GM12878 (cell line): ENCODE measurements at regions not wholly inside any gene's neighbourhood (a gene's known extent, or its start where the extent isn't known, plus 50 kb on each side); places are given as distances from the start of the nearest gene placed in this dataset.

Experiments used
- ETV6 ChIP-seq, 2 experiments: fragments of 450-650 bp in 1 of 2; IDR thresholded peaks in 1 of 2; conservative IDR thresholded peaks in 1 of 2; 2 replicates each; pipeline ENCODE4 v1.6.1; 2014; ENCODE audit warnings: antibody characterized with exemption in 1 of 2, borderline replicate concordance in 1 of 2, low read depth in 1 of 2, mild to moderate bottlenecking in 1 of 2, moderate library complexity in 1 of 2
- HCFC1 ChIP-seq: fragments of 150-350 bp; IDR thresholded peaks from 2 replicates; pipeline ENCODE4 v1.6.1; 2014; ENCODE audit warnings: low read length
- TCF7 ChIP-seq: IDR thresholded peaks from 2 replicates; pipeline ENCODE4 v1.6.1; 2014; ENCODE audit warnings: antibody characterized with exemption, borderline replicate concordance
- TF ChIP-seq, protein P1 (sequence below), 3 experiments: IDR thresholded peaks in 2 of 3; conservative IDR thresholded peaks in 1 of 3; 2 replicates each; pipeline ENCODE4 v1.5.1; 2011; ENCODE audit warnings: low read depth in 3 of 3, low read length in 3 of 3, mild to moderate bottlenecking in 3 of 3, control low read depth in 2 of 3, moderate library complexity in 2 of 3, inconsistent platforms in 1 of 3, mixed read lengths in 1 of 3; ENCODE audit not compliant: control insufficient read depth in 2 of 3, insufficient read depth in 1 of 3; ENCODE audit errors: extremely low read depth in 1 of 3
- TF ChIP-seq, protein P2 (sequence below): IDR thresholded peaks from 2 replicates; pipeline ENCODE4 v1.6.1; 2012; ENCODE audit warnings: low read depth, low read length, improper control_type of control experiment

DNA sequence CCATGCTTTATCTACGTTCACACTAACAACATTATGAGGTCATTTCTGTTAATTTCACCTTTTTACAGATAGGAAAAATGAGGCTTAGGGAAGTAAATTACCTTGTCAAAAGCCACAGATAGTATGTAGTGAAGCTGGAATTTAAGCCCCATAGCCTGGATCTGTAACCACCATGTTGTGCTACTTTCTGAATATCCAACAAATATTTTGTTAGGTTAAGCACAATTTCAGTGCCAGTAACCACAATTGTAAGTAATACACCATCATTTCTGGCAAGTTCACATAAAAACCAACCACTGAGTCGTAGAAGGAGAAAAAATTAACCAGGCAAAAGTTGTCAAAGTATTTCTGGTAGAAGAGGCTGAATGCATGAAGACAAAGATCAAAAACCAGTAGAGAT, 593.1 kb upstream of the CAMK1G start:
- TF ChIP-seq, protein P1, sequence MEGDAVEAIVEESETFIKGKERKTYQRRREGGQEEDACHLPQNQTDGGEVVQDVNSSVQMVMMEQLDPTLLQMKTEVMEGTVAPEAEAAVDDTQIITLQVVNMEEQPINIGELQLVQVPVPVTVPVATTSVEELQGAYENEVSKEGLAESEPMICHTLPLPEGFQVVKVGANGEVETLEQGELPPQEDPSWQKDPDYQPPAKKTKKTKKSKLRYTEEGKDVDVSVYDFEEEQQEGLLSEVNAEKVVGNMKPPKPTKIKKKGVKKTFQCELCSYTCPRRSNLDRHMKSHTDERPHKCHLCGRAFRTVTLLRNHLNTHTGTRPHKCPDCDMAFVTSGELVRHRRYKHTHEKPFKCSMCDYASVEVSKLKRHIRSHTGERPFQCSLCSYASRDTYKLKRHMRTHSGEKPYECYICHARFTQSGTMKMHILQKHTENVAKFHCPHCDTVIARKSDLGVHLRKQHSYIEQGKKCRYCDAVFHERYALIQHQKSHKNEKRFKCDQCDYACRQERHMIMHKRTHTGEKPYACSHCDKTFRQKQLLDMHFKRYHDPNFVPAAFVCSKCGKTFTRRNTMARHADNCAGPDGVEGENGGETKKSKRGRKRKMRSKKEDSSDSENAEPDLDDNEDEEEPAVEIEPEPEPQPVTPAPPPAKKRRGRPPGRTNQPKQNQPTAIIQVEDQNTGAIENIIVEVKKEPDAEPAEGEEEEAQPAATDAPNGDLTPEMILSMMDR (IDR thresholded peaks at IDR 0.05 in 2 of 3, conservative IDR thresholded peaks at IDR 0.05 in 1 of 3; ENCODE audit: control insufficient read depth in 2 of 3, extremely low read depth in 1 of 3, insufficient read depth in 1 of 3, low read depth in 3 of 3, low read length in 3 of 3), result no peak
- no peak for TF ChIP-seq HCFC1
- TF ChIP-seq ETV6 (conservative IDR thresholded peaks at IDR 0.05 in 1 of 2, IDR thresholded peaks at IDR 0.05 in 1 of 2; ENCODE audit: borderline replicate concordance in 1 of 2, low read depth in 1 of 2), result no peak
- TF ChIP-seq, protein P2, sequence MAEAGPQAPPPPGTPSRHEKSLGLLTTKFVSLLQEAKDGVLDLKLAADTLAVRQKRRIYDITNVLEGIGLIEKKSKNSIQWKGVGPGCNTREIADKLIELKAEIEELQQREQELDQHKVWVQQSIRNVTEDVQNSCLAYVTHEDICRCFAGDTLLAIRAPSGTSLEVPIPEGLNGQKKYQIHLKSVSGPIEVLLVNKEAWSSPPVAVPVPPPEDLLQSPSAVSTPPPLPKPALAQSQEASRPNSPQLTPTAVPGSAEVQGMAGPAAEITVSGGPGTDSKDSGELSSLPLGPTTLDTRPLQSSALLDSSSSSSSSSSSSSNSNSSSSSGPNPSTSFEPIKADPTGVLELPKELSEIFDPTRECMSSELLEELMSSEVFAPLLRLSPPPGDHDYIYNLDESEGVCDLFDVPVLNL, result no peak
- TF ChIP-seq TCF7, result no peak
